ENCODE measurements at regions not wholly inside any gene's neighbourhood (a gene's known extent, or its start where the extent isn't known, plus 50 kb on each side); places are given as distances from the start of the nearest gene placed in this dataset.
"Not testable (repeated sequence)": the region's sequence is repeated elsewhere in the genome, so short reads cannot be mapped to it uniquely, and the experiment has no call there.

DNA sequence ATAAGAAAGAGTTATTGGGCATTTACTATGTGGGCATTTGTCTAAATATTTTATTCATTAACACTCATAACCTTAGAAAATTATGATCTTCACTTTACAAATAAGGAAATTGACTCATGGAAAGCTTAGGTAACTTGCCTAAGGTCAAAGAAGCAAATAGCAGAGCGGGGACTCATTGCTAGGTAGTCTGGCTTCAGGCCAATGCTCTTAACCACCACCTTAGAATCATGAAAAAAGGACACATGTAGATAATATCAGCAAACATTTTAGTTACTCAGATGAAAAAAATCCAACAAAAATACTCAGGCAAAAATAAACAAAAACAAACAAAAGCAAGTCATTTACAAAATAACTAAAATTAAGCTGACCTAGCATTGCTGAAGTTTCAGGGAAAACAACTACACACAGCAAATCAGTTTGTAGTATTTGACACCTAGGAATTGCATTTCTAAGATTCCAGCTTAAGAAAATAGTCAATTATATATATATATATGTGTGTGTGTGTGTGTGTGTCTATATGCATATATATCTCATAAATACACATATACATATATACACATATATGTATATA, 166.0 kb downstream of the HMHB1 start:
- Histone ChIP-seq H4K20me1 (ENCODE audit: insufficient read depth, low read length) (no peaks in the 10 kb centered on the region), H3K27me3 (ENCODE audit: low read depth, low read length) (no peaks in the 10 kb centered on the region), H3K9ac (ENCODE audit: low read length) (no peak overlapping the region), H3K27ac (ENCODE audit: low read length) (no peak overlapping the region), H3K79me2 (ENCODE audit: low read length) (no peaks in the 10 kb centered on the region), H3K4me1 (ENCODE audit: low read length) (peaks cover under 1% of the 10 kb centered on the region; the same call in 1 of the 2 replicates), H3K4me2 (ENCODE audit: low read length) (no peak overlapping the region), H2AFZ (ENCODE audit: low read depth, low read length) (no peak overlapping the region), H3K4me3 (ENCODE audit: low read length) (no peak overlapping the region), H3K36me3 (replicated peaks; ENCODE audit: low read depth, low read length) (no peaks in the 10 kb centered on the region), H3K9me3 (ENCODE audit: insufficient read depth, low read length) (no peaks in the 10 kb centered on the region)
- TF ChIP-seq, protein P1, sequence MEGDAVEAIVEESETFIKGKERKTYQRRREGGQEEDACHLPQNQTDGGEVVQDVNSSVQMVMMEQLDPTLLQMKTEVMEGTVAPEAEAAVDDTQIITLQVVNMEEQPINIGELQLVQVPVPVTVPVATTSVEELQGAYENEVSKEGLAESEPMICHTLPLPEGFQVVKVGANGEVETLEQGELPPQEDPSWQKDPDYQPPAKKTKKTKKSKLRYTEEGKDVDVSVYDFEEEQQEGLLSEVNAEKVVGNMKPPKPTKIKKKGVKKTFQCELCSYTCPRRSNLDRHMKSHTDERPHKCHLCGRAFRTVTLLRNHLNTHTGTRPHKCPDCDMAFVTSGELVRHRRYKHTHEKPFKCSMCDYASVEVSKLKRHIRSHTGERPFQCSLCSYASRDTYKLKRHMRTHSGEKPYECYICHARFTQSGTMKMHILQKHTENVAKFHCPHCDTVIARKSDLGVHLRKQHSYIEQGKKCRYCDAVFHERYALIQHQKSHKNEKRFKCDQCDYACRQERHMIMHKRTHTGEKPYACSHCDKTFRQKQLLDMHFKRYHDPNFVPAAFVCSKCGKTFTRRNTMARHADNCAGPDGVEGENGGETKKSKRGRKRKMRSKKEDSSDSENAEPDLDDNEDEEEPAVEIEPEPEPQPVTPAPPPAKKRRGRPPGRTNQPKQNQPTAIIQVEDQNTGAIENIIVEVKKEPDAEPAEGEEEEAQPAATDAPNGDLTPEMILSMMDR (IDR thresholded peaks at IDR 0.05; ENCODE audit: low read depth, low read length) = no peak

DNA sequence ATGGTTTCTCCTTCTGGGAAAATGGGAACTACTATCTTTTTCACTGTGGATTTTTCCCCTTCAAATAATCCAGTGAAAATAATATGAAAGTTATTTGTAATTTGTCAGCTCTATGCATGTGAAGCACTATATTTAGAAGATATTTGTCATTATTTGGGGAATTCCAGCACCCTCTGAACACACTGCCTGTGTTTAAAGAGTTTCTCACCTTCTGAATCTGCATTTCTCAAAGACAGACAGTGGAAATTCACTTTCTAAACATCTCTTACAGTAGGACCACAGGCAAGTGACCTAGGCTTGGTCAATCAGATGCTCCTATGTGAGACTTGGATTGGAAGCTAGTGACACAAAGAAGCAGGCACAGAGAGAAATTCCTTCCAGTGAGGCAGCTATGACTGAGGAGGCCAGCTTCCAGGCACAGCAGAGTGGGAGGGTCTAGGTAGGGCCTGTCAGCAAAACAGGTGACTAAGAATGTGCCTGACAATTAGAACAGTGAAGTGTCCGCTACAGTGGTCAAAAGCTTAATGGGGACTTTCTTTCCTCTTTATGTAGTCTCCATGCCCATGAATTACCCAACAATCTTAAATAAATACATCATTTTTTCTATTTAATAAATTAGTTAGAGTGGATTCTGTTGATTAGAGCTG, 167.2 kb downstream of the HMHB1 start:
- H2AFZ ChIP-seq (ENCODE audit: low read depth, low read length) = no peak overlapping the region
- no peak overlapping the region for H3K4me3 ChIP-seq (ENCODE audit: low read length)
- H4K20me1 ChIP-seq (ENCODE audit: insufficient read depth, low read length) = no peaks in the 10 kb centered on the region
- no peaks in the 10 kb centered on the region for H3K36me3 ChIP-seq (replicated peaks; ENCODE audit: low read depth, low read length)
- no peak overlapping the region for H3K4me2 ChIP-seq (ENCODE audit: low read length)
- H3K9me3 ChIP-seq (ENCODE audit: insufficient read depth, low read length) = no peaks in the 10 kb centered on the region
- no peak overlapping the region for H3K9ac ChIP-seq (ENCODE audit: low read length)
- TF ChIP-seq EZH2phosphoT487 (IDR thresholded peaks at IDR 0.05; ENCODE audit: low read depth) = no peak
- TF ChIP-seq, protein P1 (IDR thresholded peaks at IDR 0.05; ENCODE audit: low read depth, low read length) = no peak
- no peak overlapping the region for H3K27ac ChIP-seq (ENCODE audit: low read length)
- no peaks in the 10 kb centered on the region for H3K4me1 ChIP-seq (ENCODE audit: low read length)
- no peaks in the 10 kb centered on the region for H3K27me3 ChIP-seq (ENCODE audit: low read depth, low read length)
- H3K79me2 ChIP-seq (ENCODE audit: low read length) = no peaks in the 10 kb centered on the region

DNA sequence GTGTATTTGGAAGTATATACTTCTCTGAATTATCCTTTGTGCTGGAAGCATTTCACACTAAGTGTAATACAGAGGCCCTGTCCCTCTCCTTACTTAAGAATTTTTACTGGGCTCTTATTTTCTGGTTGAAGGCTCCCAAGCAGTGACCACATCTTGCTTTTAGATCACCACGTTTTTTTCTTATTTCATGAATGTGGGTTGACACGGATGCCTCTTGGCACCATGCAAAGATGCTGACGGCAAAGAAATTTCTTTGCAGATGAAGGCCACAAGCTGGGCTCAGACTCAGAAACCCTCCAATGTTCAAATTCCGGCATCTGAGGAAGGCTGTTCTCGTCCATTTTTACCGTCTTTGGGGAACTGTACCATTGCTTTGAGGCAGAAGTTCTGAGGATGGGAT, 168.5 kb downstream of the HMHB1 start:
- H4K20me1 ChIP-seq (ENCODE audit: insufficient read depth, low read length) = no peaks in the 10 kb centered on the region
- no peaks in the 10 kb centered on the region for H3K9me3 ChIP-seq (ENCODE audit: insufficient read depth, low read length)
- no peak overlapping the region for H2AFZ ChIP-seq (ENCODE audit: low read depth, low read length)
- no peak for TF ChIP-seq EZH2phosphoT487 (IDR thresholded peaks at IDR 0.05; ENCODE audit: low read depth)
- TF ChIP-seq, protein P1 (IDR thresholded peaks at IDR 0.05; ENCODE audit: low read depth, low read length) = no peak
- no peak overlapping the region for H3K27ac ChIP-seq (ENCODE audit: low read length)
- H3K4me1 ChIP-seq (ENCODE audit: low read length) = no peaks in the 10 kb centered on the region
- no peak overlapping the region for H3K9ac ChIP-seq (ENCODE audit: low read length)
- H3K36me3 ChIP-seq (replicated peaks; ENCODE audit: low read depth, low read length) = no peaks in the 10 kb centered on the region
- H3K4me3 ChIP-seq (ENCODE audit: low read length) = no peak overlapping the region
- no peaks in the 10 kb centered on the region for H3K27me3 ChIP-seq (ENCODE audit: low read depth, low read length)
- no peaks in the 10 kb centered on the region for H3K79me2 ChIP-seq (ENCODE audit: low read length)
- H3K4me2 ChIP-seq (ENCODE audit: low read length) = no peak overlapping the region

DNA sequence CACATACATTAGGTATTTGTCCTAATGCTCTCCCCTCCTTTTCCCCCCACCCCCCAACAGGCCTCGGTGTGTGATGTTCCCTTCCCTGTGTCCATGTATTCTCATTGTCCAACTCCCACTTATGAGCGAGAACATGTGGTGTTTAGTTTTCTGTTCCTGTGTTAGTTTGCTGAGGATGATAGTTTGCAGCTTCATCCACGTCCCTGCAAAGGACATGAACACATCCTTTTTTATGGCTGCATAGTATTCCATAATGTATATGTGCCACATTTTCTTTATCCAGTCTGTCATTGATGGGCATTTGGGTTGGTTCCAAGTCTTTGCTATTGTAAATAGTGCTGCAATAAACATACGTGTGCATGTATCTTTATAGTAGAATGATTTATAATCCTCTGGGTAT, 171.0 kb downstream of the HMHB1 start:
- H4K20me1 ChIP-seq (ENCODE audit: insufficient read depth, low read length); H3K4me1 ChIP-seq (ENCODE audit: low read length); H3K27ac ChIP-seq (ENCODE audit: low read length); H3K9me3 ChIP-seq (ENCODE audit: insufficient read depth, low read length); H3K79me2 ChIP-seq (ENCODE audit: low read length); H3K36me3 ChIP-seq (replicated peaks; ENCODE audit: low read depth, low read length); H2AFZ ChIP-seq (ENCODE audit: low read depth, low read length); H3K4me3 ChIP-seq (ENCODE audit: low read length); H3K9ac ChIP-seq (ENCODE audit: low read length); H3K4me2 ChIP-seq (ENCODE audit: low read length); H3K27me3 ChIP-seq (ENCODE audit: low read depth, low read length): not testable (repeated sequence)
